ENCODE measurements at regions not wholly inside any gene's neighbourhood (a gene's known extent, or its start where the extent isn't known, plus 50 kb on each side); places are given as distances from the start of the nearest gene placed in this dataset.

GRCh38 chr6:22381845-22382544 is 85.2 kb upstream of the PRL start:
- no peak for DNase-seq (ENCODE audit: low read depth, low spot score)
- TF ChIP-seq EZH2 (IDR thresholded peaks at IDR 0.05): no peak
- TF ChIP-seq POLR2AphosphoS5 (IDR thresholded peaks at IDR 0.05; ENCODE audit: borderline replicate concordance, low read depth, low read length): no peak
- no peak for TF ChIP-seq FOXP2 (optimal IDR thresholded peaks at IDR 0.05; ENCODE audit: control extremely low read depth, extremely low read length, insufficient read depth)
- peak overlapping the region; percentile 34; the same call in 1 of the 2 replicates for H3K4me3 ChIP-seq
- no peaks in the 10 kb centered on the region for H3K36me3 ChIP-seq (ENCODE audit: insufficient read depth, low read length)
- H3K9me3 ChIP-seq (ENCODE audit: low read depth, low read length): no peaks in the 10 kb centered on the region
- no peak overlapping the region for H3K27ac ChIP-seq
- H3K9ac ChIP-seq (ENCODE audit: insufficient read length): no peak overlapping the region

GRCh38 chr6:22383016-22383415 is 86.2 kb upstream of the PRL start:
- Histone ChIP-seq H3K36me3 (ENCODE audit: insufficient read depth, low read length) (no peaks in the 10 kb centered on the region), H3K9me3 (ENCODE audit: low read depth, low read length) (no peaks in the 10 kb centered on the region), H3K4me3 (no peak overlapping the region), H3K9ac (ENCODE audit: insufficient read length) (no peak overlapping the region), H3K27ac (no peak overlapping the region)
- TF ChIP-seq FOXP2 (optimal IDR thresholded peaks at IDR 0.05; ENCODE audit: control extremely low read depth, extremely low read length, insufficient read depth) (no peak), EZH2 (IDR thresholded peaks at IDR 0.05) (no peak), POLR2AphosphoS5 (IDR thresholded peaks at IDR 0.05; ENCODE audit: borderline replicate concordance, low read depth, low read length) (no peak)
- no peak for DNase-seq (ENCODE audit: low read depth, low spot score)

DNA sequence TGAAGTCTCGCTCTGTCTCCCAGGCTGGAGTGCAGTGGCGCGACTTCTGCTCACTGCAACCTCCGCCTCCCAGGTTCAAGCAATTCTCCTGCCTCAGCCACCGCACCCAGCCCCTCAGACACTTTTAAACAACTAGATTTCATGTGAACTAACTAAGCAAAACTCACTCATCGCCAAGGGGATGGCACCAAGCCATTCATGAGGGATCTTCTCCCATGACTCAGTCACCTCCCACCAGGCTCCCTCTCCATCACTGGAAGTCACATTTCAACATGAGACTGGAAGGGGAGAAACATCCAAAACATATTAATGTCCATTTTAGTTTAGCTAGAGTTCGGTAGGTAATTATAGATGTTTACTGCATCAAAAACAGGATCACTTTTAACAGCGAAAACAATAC is 95.9 kb upstream of the PRL start:
- no peak overlapping the region for H3K27ac ChIP-seq
- H3K9me3 ChIP-seq (ENCODE audit: low read depth, low read length): no peaks in the 10 kb centered on the region
- no peak for TF ChIP-seq EZH2 (IDR thresholded peaks at IDR 0.05)
- TF ChIP-seq POLR2AphosphoS5 (IDR thresholded peaks at IDR 0.05; ENCODE audit: borderline replicate concordance, low read depth, low read length): no peak
- TF ChIP-seq FOXP2 (optimal IDR thresholded peaks at IDR 0.05; ENCODE audit: control extremely low read depth, extremely low read length, insufficient read depth): no peak
- H3K36me3 ChIP-seq (ENCODE audit: insufficient read depth, low read length): no peaks in the 10 kb centered on the region
- H3K9ac ChIP-seq (ENCODE audit: insufficient read length): no peak overlapping the region
- no peak for DNase-seq (ENCODE audit: low read depth, low spot score)
- no peak overlapping the region for H3K4me3 ChIP-seq

DNA sequence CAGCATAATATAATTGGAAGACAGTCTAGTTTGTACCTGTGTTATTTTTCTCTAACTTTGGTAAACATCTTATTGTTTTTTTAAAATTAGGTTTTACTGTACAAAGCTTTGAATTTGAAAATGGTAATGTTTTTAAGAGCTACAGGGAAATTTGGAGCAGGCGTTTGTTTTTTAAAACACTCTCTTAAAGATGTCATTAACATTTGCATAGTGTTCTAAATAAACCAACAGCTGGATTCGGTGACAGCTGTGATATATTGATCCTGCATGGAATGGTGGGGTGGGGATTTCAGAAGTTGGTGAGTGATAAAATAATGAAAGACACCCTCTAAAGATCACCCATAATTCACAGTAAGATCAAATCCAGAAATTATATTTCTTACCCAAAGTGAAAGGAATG is 97.9 kb upstream of the PRL start:
- H3K36me3 ChIP-seq (ENCODE audit: insufficient read depth, low read length): no peaks in the 10 kb centered on the region
- H3K27ac ChIP-seq: no peak overlapping the region
- TF ChIP-seq FOXP2 (optimal IDR thresholded peaks at IDR 0.05; ENCODE audit: control extremely low read depth, extremely low read length, insufficient read depth) (no peak), POLR2AphosphoS5 (IDR thresholded peaks at IDR 0.05; ENCODE audit: borderline replicate concordance, low read depth, low read length) (no peak)
- H3K4me3 ChIP-seq: no peak overlapping the region
- no peaks in the 10 kb centered on the region for H3K9me3 ChIP-seq (ENCODE audit: low read depth, low read length)
- H3K9ac ChIP-seq (ENCODE audit: insufficient read length): no peak overlapping the region
- no peak for DNase-seq (ENCODE audit: low read depth, low spot score)

GRCh38 chr6:22399693-22400092 is 102.9 kb upstream of the PRL start:
- H3K9ac ChIP-seq (ENCODE audit: insufficient read length): no peak overlapping the region
- no peak for DNase-seq (ENCODE audit: low read depth, low spot score)
- H3K4me3 ChIP-seq: no peak overlapping the region
- no peak for TF ChIP-seq POLR2AphosphoS5 (IDR thresholded peaks at IDR 0.05; ENCODE audit: borderline replicate concordance, low read depth, low read length)
- H3K36me3 ChIP-seq (ENCODE audit: insufficient read depth, low read length): no peaks in the 10 kb centered on the region
- no peak overlapping the region for H3K27ac ChIP-seq
- no peaks in the 10 kb centered on the region for H3K9me3 ChIP-seq (ENCODE audit: low read depth, low read length)

GRCh38 chr6:22401206-22401605 is 104.4 kb upstream of the PRL start:
- no peak overlapping the region for H3K9ac ChIP-seq (ENCODE audit: insufficient read length)
- no peak overlapping the region for H3K4me3 ChIP-seq
- H3K36me3 ChIP-seq (ENCODE audit: insufficient read depth, low read length): no peaks in the 10 kb centered on the region
- no peak for TF ChIP-seq EZH2 (IDR thresholded peaks at IDR 0.05)
- no peak for TF ChIP-seq POLR2AphosphoS5 (IDR thresholded peaks at IDR 0.05; ENCODE audit: borderline replicate concordance, low read depth, low read length)
- TF ChIP-seq FOXP2 (optimal IDR thresholded peaks at IDR 0.05; ENCODE audit: control extremely low read depth, extremely low read length, insufficient read depth): no peak
- H3K27ac ChIP-seq: no peak overlapping the region
- no peak for DNase-seq (ENCODE audit: low read depth, low spot score)
- no peaks in the 10 kb centered on the region for H3K9me3 ChIP-seq (ENCODE audit: low read depth, low read length)

- TF ChIP-seq POLR2AphosphoS5 (IDR thresholded peaks at IDR 0.05; ENCODE audit: borderline replicate concordance, low read depth, low read length) (no peak), EZH2 (IDR thresholded peaks at IDR 0.05) (no peak), FOXP2 (optimal IDR thresholded peaks at IDR 0.05; ENCODE audit: control extremely low read depth, extremely low read length, insufficient read depth) (no peak)
- H3K9me3 ChIP-seq (ENCODE audit: low read depth, low read length): no peaks in the 10 kb centered on the region
- DNase-seq (ENCODE audit: low read depth, low spot score): no peak
- no peak overlapping the region for H3K4me3 ChIP-seq
- H3K9ac ChIP-seq (ENCODE audit: insufficient read length): no peak overlapping the region
- no peak overlapping the region for H3K27ac ChIP-seq
- no peaks in the 10 kb centered on the region for H3K36me3 ChIP-seq (ENCODE audit: insufficient read depth, low read length)
Measured at GRCh38 chr6:22401932-22402331, 105.1 kb upstream of the PRL start.

- H3K4me3 ChIP-seq: no peak overlapping the region
- no peaks in the 10 kb centered on the region for H3K36me3 ChIP-seq (ENCODE audit: insufficient read depth, low read length)
- DNase-seq (ENCODE audit: low read depth, low spot score): no peak
- H3K27ac ChIP-seq: no peak overlapping the region
- H3K9ac ChIP-seq (ENCODE audit: insufficient read length): no peak overlapping the region
- TF ChIP-seq POLR2AphosphoS5 (IDR thresholded peaks at IDR 0.05; ENCODE audit: borderline replicate concordance, low read depth, low read length): no peak
- TF ChIP-seq EZH2 (IDR thresholded peaks at IDR 0.05): no peak
- TF ChIP-seq FOXP2 (optimal IDR thresholded peaks at IDR 0.05; ENCODE audit: control extremely low read depth, extremely low read length, insufficient read depth): no peak
- no peaks in the 10 kb centered on the region for H3K9me3 ChIP-seq (ENCODE audit: low read depth, low read length)
Measured at GRCh38 chr6:22409486-22409885, 112.7 kb upstream of the PRL start.

Data from SK-N-MC (cell line).